ENCODE measurements at regions not wholly inside any gene's neighbourhood (a gene's known extent, or its start where the extent isn't known, plus 50 kb on each side); places are given as distances from the start of the nearest gene placed in this dataset.

- H4K20me1 ChIP-seq (ENCODE audit: control insufficient read depth, insufficient read depth, insufficient read length), result no peaks in the 10 kb centered on the region
- Mint-ChIP-seq H3K27ac (no peak overlapping the region), H3K36me3 (ENCODE audit: insufficient read depth in 1 of 3, low read depth in 3 of 3) (no peaks in the 10 kb centered on the region; a peak in 1 of 7 replicates), H3K27me3 (ENCODE audit: low read depth) (peaks cover 1% of the 10 kb centered on the region), H3K4me1 (no peaks in the 10 kb centered on the region), H3K4me3 (no peak overlapping the region), H3K9me3 (peaks cover 0 to 7% of the 10 kb centered on the region in 2 experiments; a peak in 1 of 5 replicates)
- H3K56ac ChIP-seq (ENCODE audit: insufficient read length, low read depth, low read length), result no peak overlapping the region
- no peak overlapping the region for H3K14ac ChIP-seq (ENCODE audit: insufficient read depth, low read length)
- no peak for DNase-seq
- no CpG with 5 or more reads among the region's 4 CpGs for WGBS (ENCODE audit: extremely low coverage, insufficient read length, low lambda C conversion rate)
- no peak overlapping the region for H2AK5ac ChIP-seq (ENCODE audit: insufficient read length, low read length)
- no peak overlapping the region for H3K18ac ChIP-seq (ENCODE audit: insufficient read length, low read depth, low read length)
- no peaks in the 10 kb centered on the region for H3K79me2 ChIP-seq (ENCODE audit: insufficient read depth, low read length)
- H2BK120ac ChIP-seq (ENCODE audit: low read depth, low read length, poor library complexity, severe bottlenecking), result no peak overlapping the region
- no peak overlapping the region for H2BK12ac ChIP-seq (ENCODE audit: insufficient read length, low read depth, low read length)
- H3K23me2 ChIP-seq (ENCODE audit: insufficient read length, low read depth, low read length, poor library complexity, severe bottlenecking), result no peaks in the 10 kb centered on the region
- TF ChIP-seq, protein P1, sequence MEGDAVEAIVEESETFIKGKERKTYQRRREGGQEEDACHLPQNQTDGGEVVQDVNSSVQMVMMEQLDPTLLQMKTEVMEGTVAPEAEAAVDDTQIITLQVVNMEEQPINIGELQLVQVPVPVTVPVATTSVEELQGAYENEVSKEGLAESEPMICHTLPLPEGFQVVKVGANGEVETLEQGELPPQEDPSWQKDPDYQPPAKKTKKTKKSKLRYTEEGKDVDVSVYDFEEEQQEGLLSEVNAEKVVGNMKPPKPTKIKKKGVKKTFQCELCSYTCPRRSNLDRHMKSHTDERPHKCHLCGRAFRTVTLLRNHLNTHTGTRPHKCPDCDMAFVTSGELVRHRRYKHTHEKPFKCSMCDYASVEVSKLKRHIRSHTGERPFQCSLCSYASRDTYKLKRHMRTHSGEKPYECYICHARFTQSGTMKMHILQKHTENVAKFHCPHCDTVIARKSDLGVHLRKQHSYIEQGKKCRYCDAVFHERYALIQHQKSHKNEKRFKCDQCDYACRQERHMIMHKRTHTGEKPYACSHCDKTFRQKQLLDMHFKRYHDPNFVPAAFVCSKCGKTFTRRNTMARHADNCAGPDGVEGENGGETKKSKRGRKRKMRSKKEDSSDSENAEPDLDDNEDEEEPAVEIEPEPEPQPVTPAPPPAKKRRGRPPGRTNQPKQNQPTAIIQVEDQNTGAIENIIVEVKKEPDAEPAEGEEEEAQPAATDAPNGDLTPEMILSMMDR (conservative IDR thresholded peaks at IDR 0.05), result no peak
- no peak overlapping the region for H3K4ac ChIP-seq (ENCODE audit: low read depth, low read length)
- H3K23ac ChIP-seq (ENCODE audit: insufficient read length, low read depth, low read length), result no peak overlapping the region
- no peak overlapping the region for H4K5ac ChIP-seq (ENCODE audit: insufficient read length, low read depth, low read length)
- H3K9me3 ChIP-seq (ENCODE audit: control insufficient read depth, low read depth, low read length), result no peaks in the 10 kb centered on the region
- H3K79me1 ChIP-seq (ENCODE audit: insufficient read depth, low read depth, low read length, poor library complexity, severe bottlenecking), result no peaks in the 10 kb centered on the region
- H3K27ac ChIP-seq (ENCODE audit: insufficient read length, low read depth, low read length), result no peak overlapping the region
- H3K27me3 ChIP-seq (ENCODE audit: insufficient read depth, low read length), result no peaks in the 10 kb centered on the region
- H4K8ac ChIP-seq (replicated peaks; ENCODE audit: insufficient read length, low read depth, low read length), result no peak overlapping the region
- no peak overlapping the region for H4K91ac ChIP-seq (ENCODE audit: insufficient read length, low read depth, low read length)
- no peak overlapping the region for H3K9ac ChIP-seq (ENCODE audit: extremely low read depth, insufficient read length, low read length)
- H3K4me2 ChIP-seq (ENCODE audit: insufficient read depth, insufficient read length, low read length), result no peak overlapping the region
- H3K4me1 ChIP-seq (ENCODE audit: insufficient read depth, low read length), result no peaks in the 10 kb centered on the region
- H2BK20ac ChIP-seq (ENCODE audit: low read depth, low read length, poor library complexity, severe bottlenecking), result no peak overlapping the region
- no peak overlapping the region for H3T11ph ChIP-seq (ENCODE audit: low read length)
- no peak overlapping the region for H2AFZ ChIP-seq (ENCODE audit: low read length)
- H2BK15ac ChIP-seq (ENCODE audit: low read depth, low read length), result no peak overlapping the region
- H2BK5ac ChIP-seq (ENCODE audit: insufficient read length, low read length), result no peak overlapping the region
Measured at GRCh38 chr3:40793730-40794129, 269.0 kb downstream of the ZNF621 start.

Measured in H9 (cell line).